ENCODE measurements at regions not wholly inside any gene's neighbourhood (a gene's known extent, or its start where the extent isn't known, plus 50 kb on each side); places are given as distances from the start of the nearest gene placed in this dataset.

DNA sequence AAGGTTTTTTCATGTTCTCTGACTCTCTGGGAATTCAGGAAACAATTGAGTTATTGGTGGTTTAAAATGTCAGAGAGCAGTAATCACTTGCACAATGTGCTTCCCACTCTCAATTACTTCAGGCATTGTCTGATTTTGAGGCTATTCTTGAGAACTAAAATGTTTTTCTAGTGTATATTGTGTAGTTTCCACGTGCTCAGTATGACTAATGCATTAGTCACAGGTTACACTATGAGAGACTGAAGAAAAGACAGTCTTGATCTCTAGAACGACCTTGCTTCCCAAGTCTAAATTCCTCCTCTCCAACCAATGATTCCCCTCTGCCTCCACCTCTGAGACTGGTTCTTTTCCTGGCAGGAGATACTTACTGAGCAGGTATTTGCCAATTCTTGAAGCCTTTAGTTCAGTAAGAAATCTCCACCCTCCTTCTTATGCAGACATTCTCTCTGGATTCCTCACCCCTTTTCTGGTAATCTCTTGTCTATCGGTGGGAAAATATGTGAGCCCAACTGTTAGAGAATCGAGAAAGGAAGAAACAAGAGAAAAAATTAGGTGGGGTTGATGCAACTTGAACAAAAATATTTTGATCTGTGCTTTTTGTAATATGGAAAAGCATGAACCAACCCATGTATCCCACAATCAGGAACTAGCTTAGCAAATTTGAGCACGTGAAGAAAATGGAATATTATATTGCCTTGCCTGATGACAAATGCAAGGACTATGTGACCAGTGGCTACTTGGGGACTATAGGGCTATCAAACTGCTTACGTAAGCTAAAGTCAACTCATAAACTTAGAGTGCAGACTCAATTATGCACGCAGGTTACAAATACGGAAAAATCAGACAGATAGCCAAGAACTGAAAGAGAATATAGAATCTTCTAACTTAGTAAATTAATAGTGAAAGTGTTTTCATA lies 61.1 kb upstream of the SLC22A16 start:
- peak; percentile 44 for DNase-seq

DNA sequence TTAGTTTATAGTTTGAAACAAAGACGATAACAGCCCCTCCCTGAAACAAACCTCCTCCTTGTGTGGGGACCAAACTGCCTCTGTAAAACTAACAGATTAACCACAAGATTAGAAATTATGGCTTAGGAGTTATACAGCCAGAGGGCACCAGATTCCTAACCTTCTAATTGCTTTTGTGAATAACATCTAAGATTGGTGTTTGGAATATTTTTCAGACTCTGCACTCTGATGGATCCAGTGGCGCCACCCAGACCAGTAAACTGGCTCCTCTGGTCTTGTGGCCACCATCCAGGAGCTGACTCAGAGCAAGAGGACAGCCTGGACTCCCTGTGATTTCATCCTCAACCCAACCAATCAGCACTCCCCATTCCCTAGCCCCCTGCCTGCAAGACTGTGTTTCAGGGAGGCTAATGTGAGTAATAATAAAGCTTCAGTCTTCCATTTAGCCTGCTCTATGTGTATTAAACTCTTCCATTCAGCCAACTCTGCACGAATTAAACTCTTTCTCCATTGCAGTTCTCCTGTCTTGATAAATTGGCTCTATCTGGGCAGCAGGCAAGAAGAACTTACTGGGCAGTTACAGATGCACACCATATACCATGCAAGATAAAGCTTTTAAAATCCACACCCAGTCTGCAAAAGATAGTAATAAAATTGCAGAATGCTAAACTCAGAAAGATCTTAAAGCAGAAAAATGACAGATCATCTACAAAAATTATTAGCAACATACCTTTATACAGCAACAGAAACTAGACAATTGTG lies 58.5 kb upstream of the SLC22A16 start:
- DNase-seq, result no peak

GRCh38 chr6:110532431-110532830 lies 56.0 kb upstream of the SLC22A16 start:
- DNase-seq, result no peak

DNA sequence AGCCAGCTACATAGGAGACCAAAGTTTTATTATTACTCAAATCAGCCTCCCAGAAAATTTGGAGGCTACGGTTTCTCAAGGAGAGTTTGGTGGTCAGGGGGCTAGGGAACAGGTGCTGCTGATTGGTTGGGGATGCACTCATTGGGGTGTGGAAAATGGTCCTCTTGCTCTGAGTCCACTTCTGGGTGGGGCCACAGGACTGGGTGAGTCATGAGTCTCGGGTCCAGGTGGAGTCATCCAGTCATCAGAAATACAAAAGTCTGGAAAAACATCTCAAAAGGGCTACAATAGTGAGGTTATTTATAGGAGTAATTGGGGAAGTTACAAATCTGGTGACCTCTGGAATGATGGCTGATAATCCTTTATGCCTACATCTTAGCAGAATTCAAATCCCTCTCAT lies 54.3 kb upstream of the SLC22A16 start:
- DNase-seq, result no peak

DNA sequence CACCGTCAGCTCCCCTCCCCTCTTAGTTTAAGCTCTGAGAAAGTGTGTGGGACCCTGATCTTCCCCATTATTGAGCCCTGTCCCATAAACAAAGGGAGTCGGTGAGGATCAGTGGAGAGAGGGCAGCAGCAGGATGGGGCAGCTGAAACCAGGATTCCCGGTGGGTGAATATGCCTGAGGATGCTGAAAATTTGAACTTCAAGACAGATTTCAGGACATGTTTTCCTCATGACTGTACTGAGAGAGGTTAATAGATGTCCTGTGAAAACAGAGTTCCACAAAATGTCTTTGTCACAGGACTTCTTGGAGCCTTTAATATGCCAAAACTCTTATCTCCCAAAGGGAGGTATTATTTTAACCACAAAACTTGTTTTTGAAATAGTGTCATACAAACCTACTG lies 53.5 kb upstream of the SLC22A16 start:
- no peak for DNase-seq

GRCh38 chr6:110529355-110529754 lies 52.9 kb upstream of the SLC22A16 start:
- DNase-seq, result no peak

GRCh38 chr6:110528930-110529325 lies 52.5 kb upstream of the SLC22A16 start:
- DNase-seq, result no peak

GRCh38 chr6:110528101-110528929 lies 51.9 kb upstream of the SLC22A16 start:
- DNase-seq, result peak; percentile 68

- DNase-seq, result no peak
Measured at GRCh38 chr6:110527516-110527915, 51.1 kb upstream of the SLC22A16 start.

DNA sequence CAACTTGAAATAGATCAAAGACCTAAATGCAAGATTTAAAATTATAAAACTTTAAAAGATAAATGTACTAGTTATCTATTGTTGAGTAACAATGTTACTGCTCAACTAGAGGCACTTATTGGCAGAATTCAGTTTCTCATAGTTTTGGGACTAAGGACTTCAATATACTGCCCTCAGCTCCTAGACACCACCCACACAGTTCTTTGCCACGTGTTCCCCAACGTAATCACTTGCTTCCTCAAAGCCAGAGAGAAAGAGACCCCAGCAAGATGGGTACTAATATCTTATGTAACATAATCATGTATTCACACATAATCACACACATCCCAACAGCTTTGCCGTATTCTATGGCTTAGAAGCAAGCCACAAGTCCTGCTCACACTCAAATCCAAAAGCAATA lies 50.3 kb upstream of the SLC22A16 start:
- DNase-seq, result no peak
